Stomach (tissue), 8 donors: ENCODE measurements at regions not wholly inside any gene's neighbourhood (a gene's known extent, or its start where the extent isn't known, plus 50 kb on each side); places are given as distances from the start of the nearest gene placed in this dataset.
A peak's percentile ranks its signal among the peaks of the same experiment; 100 is the strongest.

Source experiments
- DNase-seq, 2 donors: peaks; one replicate each; pipeline versions ENCODE4 v3.0.0 to v3.0.0-alpha.2; 2013 to 2019
- H3K27ac ChIP-seq, 5 donors: fragments of 200-600 bp in 4 of 5; sonication (generic) in 4 of 5; one replicate each; pipeline ENCODE4 v1.5.1; 2013 to 2019; ENCODE audit warnings: mild to moderate bottlenecking in 1 of 5, moderate library complexity in 1 of 5
- H3K27me3 ChIP-seq, 3 donors: fragments of 200-600 bp; sonication (generic); one replicate each; pipeline ENCODE4 v1.5.1; 2017 to 2019; ENCODE audit warnings: mixed run types in 1 of 3
- H3K36me3 ChIP-seq, 4 donors: fragments of 200-600 bp; sonication (generic); 1 replicate in 3 of 4; 2 replicates in 1 of 4; pipeline ENCODE4 v1.5.1; 2016 to 2019
- H3K4me1 ChIP-seq, 4 donors: fragments of 200-600 bp; sonication (generic); one replicate each; pipeline ENCODE4 v1.5.1; 2016 to 2019
- H3K4me3 ChIP-seq, 4 donors: fragments of 200-600 bp; sonication (generic) in 3 of 4; one replicate each; pipeline ENCODE4 v1.5.1; 2016 to 2019; ENCODE audit warnings: mild to moderate bottlenecking in 1 of 4
- H3K9me3 ChIP-seq, 4 donors: fragments of 200-600 bp; sonication (generic); one replicate each; pipeline ENCODE4 v1.5.1; 2016 to 2019
- CTCF ChIP-seq, 7 experiments: fragments of 450-650 bp in 4 of 7; fragments of 200-600 bp in 3 of 7; sonication (generic) in 3 of 7; IDR thresholded peaks; one replicate each; pipeline ENCODE4 v1.5.1; 2016 to 2019; ENCODE audit warnings: antibody characterized with exemption in 7 of 7, control low read depth in 2 of 7, mild to moderate bottlenecking in 1 of 7
- EP300 ChIP-seq: sonication (generic); formaldehyde crosslinking; IDR thresholded peaks from one replicate; pipeline ENCODE4 v1.6.1; 2017; ENCODE audit warnings: antibody characterized with exemption
- POLR2A ChIP-seq, 4 donors: fragments of 450-650 bp; IDR thresholded peaks; one replicate each; pipeline ENCODE4 v1.6.1; 2016; ENCODE audit warnings: antibody characterized with exemption in 4 of 4, control low read depth in 2 of 4, mild to moderate bottlenecking in 1 of 4, moderate library complexity in 1 of 4
- POLR2AphosphoS5 ChIP-seq, 3 donors: sonication (generic); formaldehyde crosslinking; IDR thresholded peaks; one replicate each; pipeline ENCODE4 v1.6.1; 2016; ENCODE audit warnings: antibody characterized with exemption in 3 of 3
- WGBS, 5 donors: extraction: QIAGEN DNeasy Blood & Tissue Kit in 3 of 5; methylation state at CpG; one replicate each; pipeline versions ENCODE4 v1.1.5 to v1.1.7; 2013 to 2018; 5-methylcytosine and 5-hydroxymethylcytosine counted together
- intact Hi-C: fragments of 100-400 bp; cut with DNase I; formaldehyde crosslinking; loops from one replicate; pipeline ENCODE4 v1.15.1; 2023; ENCODE audit warnings: low total_unique reads
- donor health status: healthy with polysubstance abuse.
- donor health status: Bipolar disorder and iron deficiency.
- donor health status: healthy.

DNA sequence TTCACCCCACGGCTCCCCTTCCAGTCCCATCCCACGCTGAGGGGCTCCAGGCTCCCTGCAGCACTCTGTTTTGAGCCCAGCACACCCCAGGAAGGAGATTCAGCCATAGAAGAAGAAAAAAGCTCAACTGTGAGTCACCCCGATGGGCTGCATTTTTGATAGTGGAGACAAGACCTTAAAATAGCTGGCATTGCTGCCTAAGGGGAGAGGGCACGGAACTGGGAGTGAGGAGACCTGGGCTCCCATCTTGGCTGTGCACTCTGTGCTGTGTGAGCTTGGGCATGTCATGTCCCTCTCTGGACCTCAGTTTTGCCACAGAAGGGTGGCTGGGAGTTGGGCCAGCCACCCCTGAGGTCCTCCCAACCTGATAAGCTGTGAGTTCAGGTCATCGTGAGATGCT, 57.2 kb upstream of the SMAD6 start:
- Histone ChIP-seq H3K36me3 (no peaks in the 10 kb centered on the region), H3K27ac (peak overlapping the region in 3 of 5 donors; percentile 20 to 42 (median 31)), H3K4me1 (peaks cover 0 to 22% (median 9%) of the 10 kb centered on the region in 4 donors), H3K27me3 (no peaks in the 10 kb centered on the region), H3K9me3 (no peaks in the 10 kb centered on the region), H3K4me3 (no peak overlapping the region)
- WGBS, 5 donors, result 35 to 59% (median 44%) methylated on average over 5 of the region's 5 CpGs
- DNase-seq, result no peak
- intact Hi-C loops, result no loop called here
- no peak for TF ChIP-seq POLR2A (IDR thresholded peaks at IDR 0.05)
- TF ChIP-seq POLR2AphosphoS5 (IDR thresholded peaks at IDR 0.05), result no peak
- TF ChIP-seq EP300, result no peak
- TF ChIP-seq CTCF (IDR thresholded peaks at IDR 0.05), result no peak

- no peak overlapping the region for H3K4me3 ChIP-seq
- no peaks in the 10 kb centered on the region for H3K36me3 ChIP-seq
- H3K27ac ChIP-seq, result no peak overlapping the region
- no peaks in the 10 kb centered on the region for H3K9me3 ChIP-seq
- TF ChIP-seq EP300 (no peak), CTCF (IDR thresholded peaks at IDR 0.05) (no peak), POLR2A (IDR thresholded peaks at IDR 0.05) (no peak), POLR2AphosphoS5 (IDR thresholded peaks at IDR 0.05) (no peak)
- peaks cover 0 to 33% (median 12%) of the 10 kb centered on the region in 4 donors for H3K4me1 ChIP-seq
- DNase-seq, result no peak
- WGBS, 5 donors, result 66 to 92% (median 86%) methylated on average over 7 to 9 of the region's 9 CpGs
- intact Hi-C loops, result no loop called here
- H3K27me3 ChIP-seq, result no peaks in the 10 kb centered on the region
These were observed 55.7 kb upstream of the SMAD6 start for GRCh38 chr15:66646308-66646707.

DNA sequence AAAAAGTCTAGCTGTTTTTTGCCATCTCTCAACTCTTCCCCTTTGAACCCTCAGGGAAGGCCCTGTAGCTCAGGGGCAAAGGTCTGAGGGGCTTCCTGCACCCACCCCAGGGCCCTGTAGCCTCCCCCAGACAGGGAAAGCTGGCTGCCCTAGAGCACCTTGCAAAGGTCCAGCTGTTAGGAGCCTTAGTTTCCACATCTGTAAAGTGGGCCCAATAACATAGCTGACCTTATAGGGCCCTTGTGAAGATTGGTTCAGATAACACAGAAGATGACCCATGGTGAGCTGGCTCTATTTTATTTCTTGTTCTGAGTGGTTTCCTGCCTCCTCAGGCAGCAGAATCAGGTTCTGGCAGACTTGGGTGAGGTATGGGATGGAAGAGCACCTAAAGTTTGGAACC, 55.2 kb upstream of the SMAD6 start:
- no peaks in the 10 kb centered on the region for H3K36me3 ChIP-seq
- peaks cover 0 to 38% (median 17%) of the 10 kb centered on the region in 4 donors for H3K4me1 ChIP-seq
- H3K9me3 ChIP-seq, result no peaks in the 10 kb centered on the region
- no peak overlapping the region for H3K4me3 ChIP-seq
- DNase-seq, result no peak
- H3K27ac ChIP-seq, result peak overlapping the region in 3 of 5 donors; percentile 38 to 55 (median 43)
- intact Hi-C loops, result no loop called here
- no peak for TF ChIP-seq CTCF (IDR thresholded peaks at IDR 0.05)
- no peak for TF ChIP-seq EP300
- TF ChIP-seq POLR2AphosphoS5 (IDR thresholded peaks at IDR 0.05), result no peak
- TF ChIP-seq POLR2A (IDR thresholded peaks at IDR 0.05), result no peak
- no peaks in the 10 kb centered on the region for H3K27me3 ChIP-seq

- Histone ChIP-seq H3K27ac (peak overlapping the region in 3 of 5 donors; percentile 38 to 55 (median 43)), H3K4me3 (no peak overlapping the region), H3K9me3 (no peaks in the 10 kb centered on the region), H3K4me1 (peaks cover 0 to 44% (median 22%) of the 10 kb centered on the region in 4 donors), H3K27me3 (no peaks in the 10 kb centered on the region), H3K36me3 (no peaks in the 10 kb centered on the region)
- 15 to 39% (median 28%) methylated on average over 15 to 16 of the region's 16 CpGs for WGBS, 5 donors
- intact Hi-C loops, result no loop called here
- TF ChIP-seq POLR2AphosphoS5 (IDR thresholded peaks at IDR 0.05) (no peak), EP300 (no peak), CTCF (IDR thresholded peaks at IDR 0.05) (no peak), POLR2A (IDR thresholded peaks at IDR 0.05) (no peak)
- DNase-seq, result peak; percentile 59 to 64
These were observed 54.7 kb upstream of the SMAD6 start for GRCh38 chr15:66647358-66647757.
